OCI-LY3 (cell line): ENCODE measurements at regions not wholly inside any gene's neighbourhood (a gene's known extent, or its start where the extent isn't known, plus 50 kb on each side); places are given as distances from the start of the nearest gene placed in this dataset.

ENCODE experiments used
- CTCF ChIP-seq: fragments of 200-600, 300-600 bp; sonication (generic); IDR thresholded peaks from 2 replicates; pipeline ENCODE4 v1.5.1; 2014; ENCODE audit warnings: antibody characterized with exemption, low read length, low read depth
- EZH2phosphoT487 ChIP-seq: fragments of 200-600 bp; shearing (Covaris generic); IDR thresholded peaks from 2 replicates; pipeline ENCODE4 v1.6.1; 2018; ENCODE audit warnings: antibody characterized with exemption, mixed run types, low read depth

GRCh38 chr9:80387828-80388227, 816.1 kb downstream of the TLE4 start:
- TF ChIP-seq CTCF: no peak
- TF ChIP-seq EZH2phosphoT487: no peak
